NCI-H2196 (cell line): ENCODE measurements at regions not wholly inside any gene's neighbourhood (a gene's known extent, or its start where the extent isn't known, plus 50 kb on each side); places are given as distances from the start of the nearest gene placed in this dataset.

Source experiments
- DNase-seq: peaks from one replicate; lab custom pipeline; 2025; ENCODE audit not compliant: unreplicated experiment; lab: John Stamatoyannopoulos, UW

DNA sequence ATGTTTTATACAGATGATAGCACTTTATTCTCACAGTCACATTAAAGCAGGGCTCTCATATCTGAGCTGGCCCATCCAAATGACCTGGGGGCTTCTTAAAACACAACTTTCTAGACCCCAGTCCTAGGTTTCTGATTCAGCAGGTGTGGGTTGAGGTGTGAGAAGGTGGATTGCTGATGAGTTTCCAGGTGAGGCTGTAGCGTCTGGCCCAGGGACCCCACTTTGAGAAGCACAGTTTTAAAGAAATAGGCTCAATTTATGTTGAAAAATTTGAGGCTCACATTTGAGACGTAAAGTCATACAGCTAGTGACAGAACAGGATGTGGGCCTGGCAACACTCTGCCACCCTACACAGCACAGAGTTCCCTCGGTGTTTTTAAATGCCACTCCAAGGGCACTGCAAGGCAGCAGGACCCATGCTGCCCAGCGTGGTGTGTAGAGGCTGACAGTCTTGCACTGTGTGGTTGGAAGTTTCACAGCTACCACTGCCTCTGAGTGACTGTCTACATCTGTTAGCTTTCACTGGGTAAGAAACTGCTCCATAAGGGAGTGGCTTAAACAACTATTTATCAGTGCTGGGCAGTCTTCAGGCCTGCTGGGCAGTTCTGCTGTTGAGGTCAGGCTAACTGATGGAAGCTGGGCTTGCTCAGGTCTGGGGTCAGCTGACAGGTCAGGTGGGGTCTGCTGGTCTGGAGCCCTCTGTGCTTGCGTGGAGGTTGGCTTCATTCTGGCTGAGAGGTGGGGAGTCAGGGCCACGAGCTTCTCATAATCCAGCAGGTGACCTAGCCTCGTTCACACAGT lies 319.7 kb downstream of the CXCL12 start:
- no peak for DNase-seq

DNA sequence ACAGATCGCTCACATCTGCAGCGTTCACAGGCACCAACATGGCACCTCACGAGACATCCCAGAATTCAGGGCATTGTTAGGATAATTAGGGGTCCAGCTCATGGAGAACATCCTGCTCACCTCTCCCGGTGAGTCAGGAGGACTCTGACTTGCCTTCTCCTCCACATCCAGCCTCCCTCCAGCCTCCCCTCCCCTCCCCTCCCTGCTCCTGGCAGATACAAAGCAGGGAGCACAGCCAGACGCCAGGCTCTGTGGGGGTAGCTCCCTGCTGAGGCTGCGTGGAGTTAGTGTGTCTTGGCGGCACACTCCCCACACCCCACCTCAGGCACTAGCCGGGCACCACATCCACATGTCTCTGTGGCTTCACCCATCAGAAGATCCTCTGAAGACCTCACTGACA lies 320.6 kb downstream of the CXCL12 start:
- no peak for DNase-seq

DNA sequence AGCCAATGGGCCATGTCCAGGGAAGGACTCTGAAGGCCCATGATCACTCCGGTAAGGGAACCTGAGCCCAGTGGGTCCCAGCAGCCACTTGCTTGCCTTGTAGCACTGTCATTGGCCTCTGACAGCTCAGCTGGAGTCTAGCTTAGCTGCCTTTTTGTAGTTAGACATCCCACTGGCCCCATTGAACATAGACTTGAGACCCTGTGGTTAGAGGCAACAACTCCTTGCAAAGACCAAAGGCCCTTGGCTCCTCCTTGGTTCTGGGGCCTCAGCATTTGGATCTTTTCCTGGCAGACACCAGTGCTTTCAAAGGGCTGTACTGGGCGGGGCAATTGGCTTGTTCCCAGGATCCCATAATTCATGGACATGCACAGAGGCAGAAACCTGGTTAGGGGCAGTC lies 321.2 kb downstream of the CXCL12 start:
- no peak for DNase-seq

DNA sequence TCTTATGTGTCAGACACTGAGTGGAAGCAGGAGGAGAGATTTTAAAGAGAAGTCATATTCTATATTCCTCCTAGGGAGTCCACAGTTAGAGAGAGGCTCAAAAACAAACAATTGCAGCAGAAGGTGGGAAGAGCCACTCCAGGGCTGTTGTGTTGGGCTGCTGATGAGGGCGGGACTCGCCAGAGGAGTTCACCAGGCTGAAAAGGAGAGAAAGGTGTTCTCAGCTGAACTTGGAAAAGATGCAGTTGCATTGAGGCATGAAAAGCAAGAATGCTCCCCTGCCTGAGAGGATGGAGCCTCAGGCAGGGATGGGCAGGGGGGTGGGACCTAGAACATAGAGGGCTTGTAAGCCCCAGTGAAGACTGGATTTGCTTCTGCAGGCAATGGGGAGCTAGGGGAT lies 324.2 kb downstream of the CXCL12 start:
- no peak for DNase-seq

DNA sequence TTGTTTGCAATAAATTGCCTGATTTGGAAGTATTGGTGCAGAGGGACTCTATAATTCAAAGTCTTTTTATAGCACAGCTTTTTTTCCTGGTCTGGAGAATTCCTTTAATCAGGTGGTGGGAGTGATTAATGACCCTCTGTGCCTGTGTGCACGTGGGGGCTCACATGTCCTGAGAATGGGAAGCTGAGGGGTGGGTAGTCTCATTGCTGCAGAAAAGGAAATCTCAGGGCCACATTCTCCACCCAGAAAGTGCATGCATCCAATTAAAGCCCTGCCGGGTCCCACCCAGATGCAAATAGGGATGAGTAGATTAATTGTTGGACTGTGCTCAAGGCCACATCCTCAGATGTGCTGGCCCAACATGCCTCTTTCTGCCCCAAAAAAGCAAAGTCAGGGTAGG lies 324.7 kb downstream of the CXCL12 start:
- DNase-seq, result no peak

DNA sequence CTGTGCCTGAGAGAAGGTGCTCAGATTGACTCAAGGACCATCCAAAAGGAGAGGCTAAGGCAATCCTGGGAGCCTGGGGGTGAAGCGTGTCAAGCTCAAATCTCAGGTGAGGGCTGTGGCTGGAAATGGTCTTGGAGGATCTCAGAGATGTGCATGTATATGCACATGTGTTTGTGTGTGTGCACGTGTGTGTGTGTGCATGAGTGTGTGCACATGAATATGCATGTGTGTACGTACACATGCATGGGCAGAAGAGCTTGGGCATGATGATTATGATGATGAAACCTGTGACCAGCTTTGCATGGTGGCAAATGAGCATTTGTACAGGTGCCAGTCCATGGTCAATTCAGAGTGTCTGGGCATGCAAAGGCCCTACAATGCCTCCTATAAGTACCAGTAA lies 326.6 kb downstream of the CXCL12 start:
- no peak for DNase-seq

DNA sequence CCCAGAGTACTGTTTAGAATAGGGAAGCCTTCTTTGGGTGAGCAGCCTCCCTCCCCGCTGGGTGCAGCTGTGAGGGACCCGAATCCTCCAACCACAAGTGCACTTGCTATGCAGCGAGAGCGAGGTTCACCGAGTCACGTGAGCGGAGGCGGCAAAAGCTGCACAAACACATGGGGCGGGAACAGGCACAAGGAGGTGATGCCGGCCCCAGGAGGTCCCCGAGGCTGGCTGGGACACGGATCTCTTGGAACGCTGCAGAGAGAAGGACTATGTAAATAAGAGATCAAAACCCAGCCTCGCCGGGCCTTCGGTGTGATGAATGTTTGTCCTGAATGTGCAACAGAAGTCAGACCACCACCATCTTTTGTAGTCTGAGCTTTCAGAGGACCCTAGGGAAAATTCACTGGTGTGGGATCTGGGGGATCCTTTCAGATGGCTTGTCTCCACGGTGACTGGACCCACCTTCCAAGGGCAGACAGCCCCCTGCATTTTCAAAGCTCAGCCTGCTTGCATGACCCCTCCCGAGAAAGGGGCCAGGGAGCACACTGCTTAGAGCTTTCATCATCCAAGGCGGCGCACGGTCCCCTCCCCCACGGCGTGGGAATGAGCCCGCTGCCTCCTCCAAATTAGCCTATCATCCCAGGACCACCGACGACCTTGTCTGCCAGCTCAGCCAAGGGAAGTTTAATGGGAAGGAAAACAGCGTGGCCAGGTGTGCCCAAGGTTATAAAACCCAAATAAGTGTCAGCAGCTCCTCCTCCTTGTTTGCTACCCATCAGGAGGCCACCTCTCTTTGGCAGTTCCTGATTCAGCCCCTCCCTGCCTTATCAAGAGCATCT lies 327.7 kb downstream of the CXCL12 start:
- DNase-seq, result no peak

DNA sequence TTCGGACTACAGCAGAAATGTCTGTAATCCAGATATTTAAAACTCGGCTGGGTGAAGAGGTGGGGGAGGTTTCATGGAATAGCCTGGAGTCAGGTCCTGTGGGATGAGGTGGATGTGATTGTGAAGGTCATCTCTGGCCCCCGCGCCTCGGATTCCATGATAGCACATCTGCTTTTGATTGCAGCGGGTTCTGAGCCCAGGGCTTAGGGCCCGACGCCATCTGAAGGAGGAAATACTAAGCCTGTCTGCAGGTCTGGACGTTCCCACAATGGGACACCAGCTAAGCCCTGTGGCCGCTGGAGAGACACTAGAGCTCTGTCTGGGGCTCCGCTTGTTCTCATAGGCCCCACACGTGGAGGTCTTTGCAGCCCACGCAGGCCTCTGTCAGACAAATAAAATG lies 328.7 kb downstream of the CXCL12 start:
- no peak for DNase-seq

DNA sequence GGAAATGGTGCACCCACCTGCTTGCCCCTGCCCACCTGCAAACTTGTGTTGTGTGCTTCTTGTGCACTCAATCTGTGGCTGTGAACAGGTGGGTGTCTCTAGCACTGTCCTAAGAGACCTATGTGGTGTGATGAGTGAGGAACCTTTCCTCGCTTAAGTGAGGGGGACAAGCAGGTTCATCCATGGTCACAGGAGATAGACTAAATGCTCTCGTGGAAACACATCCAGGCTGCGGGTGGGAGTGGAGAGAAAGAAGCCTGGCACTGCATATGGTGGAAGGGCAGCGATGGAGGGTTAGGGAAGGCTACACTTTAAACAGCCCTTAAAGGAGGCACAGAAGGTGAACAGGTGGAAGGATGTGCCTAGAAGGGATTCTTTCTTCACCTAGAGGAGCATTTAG lies 330.9 kb downstream of the CXCL12 start:
- no peak for DNase-seq

DNA sequence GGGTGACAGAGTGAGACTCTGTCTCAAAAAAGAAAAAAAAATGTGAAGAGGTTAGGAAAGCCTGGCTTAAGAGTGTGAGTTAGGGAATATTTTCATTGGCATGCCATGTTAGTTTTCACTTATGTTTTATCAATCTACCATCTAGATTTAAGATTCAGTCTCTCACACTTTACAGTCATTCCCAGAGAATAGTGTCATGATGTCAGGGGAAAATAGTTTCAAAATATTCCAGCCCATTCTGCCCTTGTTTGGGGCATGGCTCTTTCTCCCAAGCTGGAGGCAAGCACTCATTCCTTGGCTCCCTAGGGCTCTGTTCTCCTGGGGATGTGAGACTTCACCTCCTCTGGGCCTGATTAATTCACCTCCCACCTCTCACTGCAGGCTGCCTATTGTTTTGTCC lies 331.5 kb downstream of the CXCL12 start:
- DNase-seq, result no peak

DNA sequence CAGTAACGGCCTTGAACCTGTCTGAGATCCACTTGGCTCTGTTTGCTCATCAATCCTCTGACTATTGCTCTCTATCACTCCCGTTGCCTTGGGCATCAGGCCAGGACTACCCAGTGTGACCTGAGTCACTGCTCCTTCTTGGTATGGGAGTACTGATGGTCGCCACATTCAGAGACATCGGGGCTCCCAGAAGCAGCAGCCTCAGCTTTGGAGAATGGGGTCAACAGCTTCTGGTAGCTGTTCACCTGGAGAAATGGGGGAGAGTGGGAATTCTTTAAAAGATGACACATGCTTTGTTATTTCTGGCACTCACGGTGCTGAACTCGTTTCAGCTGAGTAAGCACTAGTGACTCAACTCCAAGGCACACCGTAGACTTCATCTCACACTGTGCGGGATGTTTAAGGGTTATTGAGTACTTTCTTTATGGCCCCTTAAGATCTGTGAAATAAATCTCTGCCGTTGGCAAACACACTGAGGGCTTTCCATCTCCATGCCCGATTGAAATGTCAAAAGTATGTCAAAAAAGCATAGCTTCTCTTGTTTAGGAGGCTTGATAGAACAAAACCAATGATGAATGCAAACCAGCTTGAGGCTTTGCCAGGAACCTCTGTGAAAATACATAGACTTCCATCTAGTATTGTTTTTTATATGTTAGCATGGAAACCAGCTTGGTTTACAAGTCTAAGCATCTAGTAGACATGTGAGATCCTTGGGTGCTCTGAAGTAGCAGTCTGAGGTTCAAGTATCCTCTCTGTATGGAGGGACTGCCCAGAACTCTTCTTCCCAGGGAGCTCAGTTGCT lies 333.1 kb downstream of the CXCL12 start:
- no peak for DNase-seq

DNA sequence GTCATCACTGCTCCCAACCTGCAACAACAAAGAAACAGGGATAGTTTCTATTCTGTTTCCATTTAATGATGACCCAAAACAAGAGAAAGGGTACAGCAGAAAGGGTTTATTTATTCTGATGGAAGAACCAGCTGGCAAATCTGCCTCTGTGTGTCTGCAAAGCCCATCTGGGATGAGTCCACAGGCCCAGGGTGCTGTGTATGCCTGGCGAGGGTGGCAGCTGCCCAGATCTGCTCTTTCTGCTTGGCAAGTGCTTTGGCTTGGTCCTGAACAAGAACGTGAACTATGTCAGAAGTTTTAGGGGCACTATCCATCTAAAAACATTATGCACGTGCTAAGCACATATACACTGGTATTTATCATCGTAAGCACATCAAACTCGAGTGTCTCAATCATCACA lies 333.8 kb downstream of the CXCL12 start:
- DNase-seq, result no peak

DNA sequence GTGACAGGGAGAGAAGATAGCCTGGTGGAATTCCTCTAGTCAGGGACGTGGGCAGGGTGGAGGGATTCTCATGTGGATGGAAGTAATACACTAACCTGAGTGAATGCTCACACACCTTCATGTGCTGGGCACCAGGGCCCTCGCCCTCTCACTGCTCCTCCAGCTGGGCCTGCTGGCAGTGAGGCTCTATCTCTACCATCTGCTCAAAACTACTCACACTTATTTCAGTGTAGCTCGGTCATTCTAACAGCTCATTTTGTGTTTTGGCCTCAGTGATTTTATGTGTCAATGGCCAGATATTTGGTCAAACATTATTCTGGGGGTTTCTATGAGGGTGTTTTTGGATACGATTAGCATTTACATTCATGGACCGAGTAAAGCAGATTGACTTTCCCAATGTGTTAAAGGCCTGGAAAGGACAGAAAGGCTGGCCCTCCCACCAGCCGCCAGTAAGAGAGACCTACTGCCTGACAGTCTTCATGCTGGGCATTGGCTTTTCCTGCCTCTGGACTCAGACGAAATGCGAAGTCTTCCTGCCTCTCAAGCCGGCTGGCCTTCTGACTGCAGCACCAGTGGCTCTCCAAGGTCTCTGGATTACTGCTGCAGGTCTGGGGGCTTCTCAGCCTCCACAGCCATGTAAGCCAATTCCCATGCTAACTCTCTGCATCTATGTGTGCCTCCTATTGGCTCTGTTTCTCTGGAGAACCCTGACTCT lies 335.4 kb downstream of the CXCL12 start:
- no peak for DNase-seq

DNA sequence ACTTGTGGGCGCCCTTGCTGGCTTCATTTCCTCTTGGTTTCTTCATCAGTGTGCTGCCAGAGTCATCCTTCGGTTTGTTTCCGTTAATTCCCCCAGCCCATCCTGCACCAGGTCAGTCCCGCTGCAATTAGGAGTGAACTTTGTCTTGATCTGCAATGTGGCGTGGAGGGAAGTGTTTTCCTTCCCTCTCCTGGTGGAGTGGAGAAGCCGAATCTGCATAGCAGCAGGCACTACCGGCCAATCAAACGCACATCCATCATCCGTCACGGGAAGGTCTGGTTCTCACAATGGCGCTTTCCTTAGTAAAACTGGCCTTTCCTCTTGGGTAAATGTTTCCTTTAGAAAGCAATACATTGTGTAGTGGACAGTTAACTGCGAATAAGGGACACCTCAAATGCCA lies 337.5 kb downstream of the CXCL12 start:
- no peak for DNase-seq

DNA sequence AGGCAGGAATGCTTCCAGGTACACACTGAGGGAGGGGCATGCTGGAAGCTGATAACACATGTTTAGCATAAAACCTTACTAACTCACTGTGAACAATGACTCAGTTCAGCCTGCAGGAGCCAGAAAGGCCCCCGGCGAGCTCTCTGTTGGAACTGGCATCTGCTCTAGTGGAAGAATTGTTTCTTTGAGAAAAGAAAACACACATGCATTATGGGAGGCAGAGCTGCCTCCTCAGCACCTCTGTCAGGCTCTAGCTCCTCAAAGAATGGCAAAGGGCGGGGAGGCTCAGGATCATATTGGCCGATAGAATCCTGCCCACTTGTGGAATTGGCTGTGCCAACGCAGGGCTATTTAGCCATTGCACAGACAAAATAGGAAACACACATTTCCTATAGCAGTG lies 338.3 kb downstream of the CXCL12 start:
- no peak for DNase-seq

DNA sequence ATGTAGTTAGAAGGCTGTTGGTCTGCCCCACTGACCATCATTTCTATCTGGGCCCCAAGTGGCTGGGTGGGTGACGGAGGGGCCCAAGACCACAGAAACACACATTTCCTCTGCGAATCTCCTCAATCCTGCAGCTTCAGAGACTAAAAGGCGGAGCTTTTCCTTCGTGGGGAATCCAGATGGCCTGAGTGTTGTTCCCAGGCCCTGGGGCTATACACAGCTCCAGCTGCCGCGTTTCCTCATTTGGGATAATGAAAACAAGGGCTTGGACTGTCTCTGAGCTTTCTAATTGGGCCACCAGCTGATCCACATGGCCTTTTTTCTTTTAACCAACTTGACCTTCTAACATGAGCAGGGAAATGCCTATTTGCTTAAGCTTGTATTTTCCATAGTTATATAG lies 339.9 kb downstream of the CXCL12 start:
- no peak for DNase-seq

DNA sequence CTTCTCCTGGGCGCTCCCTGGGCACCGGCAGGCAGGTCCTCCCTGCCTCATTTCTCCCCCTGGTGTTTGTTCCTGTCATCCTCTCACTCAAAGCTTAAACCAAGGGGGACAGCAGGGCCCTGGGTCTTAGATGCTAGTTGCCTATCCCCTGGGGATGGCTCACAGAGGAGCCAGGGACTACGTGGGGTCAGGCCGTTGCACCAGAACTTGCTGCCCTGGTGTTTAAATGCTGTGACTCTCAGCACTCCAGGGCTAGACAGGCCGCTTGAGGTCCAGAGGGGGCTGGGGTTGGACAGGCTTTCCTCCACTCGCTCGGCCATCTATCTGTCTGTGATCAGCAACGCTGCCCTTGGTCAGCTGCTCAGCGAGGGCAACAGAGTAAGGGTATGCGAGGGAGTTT lies 340.3 kb downstream of the CXCL12 start:
- DNase-seq, result no peak

DNA sequence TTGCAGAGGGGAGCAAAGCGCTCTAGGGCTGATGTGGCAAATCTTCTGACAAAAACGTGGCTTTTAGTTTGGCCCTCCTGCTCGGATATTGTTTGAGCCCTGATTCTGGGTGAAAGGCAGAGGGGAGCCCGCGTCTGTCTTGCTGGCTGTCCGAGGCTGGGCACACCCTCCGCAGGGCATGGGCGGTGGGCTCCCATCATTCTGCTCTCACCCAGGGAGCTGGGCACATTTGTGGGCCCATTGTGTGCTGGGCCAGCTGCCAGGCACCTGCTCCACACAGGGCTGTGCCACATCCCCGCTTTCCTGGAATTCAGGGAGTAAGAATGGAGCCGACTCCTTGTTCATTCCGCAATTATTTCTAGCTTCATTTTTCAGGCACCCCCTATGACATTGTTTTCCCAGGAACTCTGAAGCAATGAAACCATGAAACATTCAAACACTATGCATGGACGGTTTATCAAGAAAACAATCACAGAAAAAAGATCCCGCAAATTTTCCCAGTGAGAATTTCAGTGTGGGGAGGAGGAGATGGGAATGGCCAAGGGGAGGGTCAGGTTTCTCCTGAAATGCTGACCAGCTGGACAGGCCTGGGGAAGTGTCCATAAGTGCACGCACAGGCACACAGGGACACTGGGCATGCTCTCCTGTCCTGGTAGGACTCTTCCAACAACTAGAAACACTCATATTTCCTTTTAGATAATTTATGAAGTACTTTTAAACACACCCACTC lies 341.1 kb downstream of the CXCL12 start:
- no peak for DNase-seq

DNA sequence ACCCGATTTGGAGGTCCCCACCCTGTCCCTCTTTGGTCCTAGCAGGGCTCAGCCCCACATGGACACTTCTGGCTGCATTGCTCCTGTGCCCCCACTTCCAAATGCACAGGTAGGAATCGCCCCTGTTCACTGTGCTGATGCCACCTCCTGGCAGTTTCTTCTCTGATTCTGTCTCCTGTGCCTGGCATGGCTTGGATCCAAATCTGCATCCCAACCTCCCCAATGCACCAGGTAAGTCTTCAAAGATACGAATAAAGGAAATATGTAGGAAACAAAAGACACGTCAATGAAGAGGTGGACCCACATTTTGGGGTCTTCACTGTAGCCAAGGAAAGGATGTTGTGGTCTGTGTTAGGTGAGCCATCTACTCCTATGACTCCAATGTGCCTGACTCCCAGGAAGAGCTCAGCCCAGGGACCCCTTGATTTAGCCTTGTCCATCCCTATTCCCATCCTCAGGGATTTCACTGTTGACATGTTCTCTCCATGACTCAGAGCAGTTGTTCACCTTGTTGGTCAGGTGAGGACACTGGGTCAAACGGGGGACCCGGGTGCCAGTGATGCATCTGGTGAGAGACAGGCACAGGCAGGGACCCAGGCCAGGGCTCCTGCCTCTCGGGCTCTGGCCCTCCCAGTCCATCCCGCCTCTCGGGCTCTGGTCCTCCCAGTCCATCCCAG lies 341.8 kb downstream of the CXCL12 start:
- DNase-seq, result no peak
